GM04503 (cell line): ENCODE measurements at regions not wholly inside any gene's neighbourhood (a gene's known extent, or its start where the extent isn't known, plus 50 kb on each side); places are given as distances from the start of the nearest gene placed in this dataset.

ENCODE experiments used
- DNase-seq: peaks from one replicate; pipeline ENCODE4 v3.0.0-alpha.2; 2012; ENCODE audit warnings: low read depth

DNA sequence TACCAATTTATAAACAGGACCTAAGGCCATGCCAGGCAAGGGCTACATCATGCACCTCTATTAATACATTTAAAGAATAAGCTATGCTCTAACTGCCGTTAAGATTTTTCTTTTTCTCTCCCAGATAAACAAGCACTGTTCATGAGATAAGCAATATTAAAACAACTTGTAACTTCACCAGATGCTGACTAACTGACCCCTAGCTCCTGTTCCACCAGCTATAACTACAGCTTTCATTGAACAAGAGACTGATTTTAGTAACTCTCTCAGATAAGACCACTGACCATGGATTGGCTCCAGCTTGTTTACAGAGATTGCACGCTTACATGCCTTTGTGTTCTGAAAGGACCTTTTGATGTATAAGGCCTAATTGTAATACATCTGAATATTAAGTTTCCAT lies 540.7 kb upstream of the NECTIN3 start:
- no peak for DNase-seq

DNA sequence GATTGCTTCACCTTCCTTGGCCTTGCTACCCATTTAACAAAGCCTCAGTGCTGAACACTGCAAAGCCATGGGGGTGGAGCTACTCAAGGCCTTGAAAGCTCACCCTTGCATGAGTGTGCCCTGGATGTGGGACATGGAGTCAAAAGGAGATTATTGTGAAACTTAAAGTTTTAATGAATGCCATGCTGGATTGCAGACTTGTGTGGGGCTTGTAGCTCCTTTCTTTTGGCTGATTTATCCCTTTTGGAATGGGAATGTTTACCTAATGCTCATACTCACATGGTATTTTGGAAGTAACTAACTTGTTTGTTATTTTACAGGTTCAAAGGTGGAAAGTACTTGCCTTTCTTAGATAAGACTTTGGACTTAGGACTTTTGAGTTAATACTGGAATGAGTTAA lies 538.5 kb upstream of the NECTIN3 start:
- no peak for DNase-seq

DNA sequence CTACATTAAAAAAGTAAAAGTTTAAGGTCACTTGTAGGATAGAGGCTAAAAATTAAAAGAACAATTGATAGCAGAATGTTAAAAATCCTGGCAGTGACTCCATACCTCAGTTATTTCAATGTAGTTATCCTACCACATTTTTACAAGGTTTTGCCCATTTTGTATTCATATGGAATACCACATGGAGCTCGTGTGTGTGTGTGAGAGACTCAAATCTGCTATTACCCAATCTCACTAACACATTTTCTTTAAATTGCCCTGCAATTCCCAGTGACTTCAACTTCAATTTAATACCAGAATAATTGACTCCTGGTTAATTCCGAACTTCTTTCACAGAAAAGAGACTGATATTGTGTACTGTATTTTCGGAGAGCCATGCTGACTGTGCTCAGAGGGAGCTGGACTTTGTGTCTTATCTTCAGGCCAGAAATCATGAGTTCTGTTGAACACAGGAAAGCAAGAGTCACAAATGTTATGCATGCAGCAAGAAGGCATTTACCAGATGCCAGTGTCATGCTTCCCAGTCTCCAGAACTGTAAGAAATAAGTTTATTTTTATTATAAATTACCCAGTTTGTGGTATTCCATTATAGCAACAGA lies 529.0 kb upstream of the NECTIN3 start:
- DNase-seq, result no peak

DNA sequence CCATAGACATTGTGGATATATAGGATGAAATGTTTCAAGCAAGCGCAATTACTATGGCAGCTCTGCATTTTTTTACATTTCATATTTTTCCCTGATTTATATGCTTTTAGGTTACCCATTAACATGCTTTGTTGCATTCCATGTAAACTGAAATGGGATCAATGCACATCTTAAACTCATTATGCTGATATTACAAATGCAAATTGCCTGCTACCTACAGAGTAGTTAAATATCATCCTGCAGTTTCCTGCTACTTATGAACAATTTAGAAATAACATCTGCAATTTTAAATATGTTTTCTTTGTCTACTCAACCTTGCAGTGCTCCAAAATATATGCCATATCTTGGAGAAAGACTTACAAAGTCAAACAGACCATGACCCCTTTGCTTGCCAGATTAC lies 526.9 kb upstream of the NECTIN3 start:
- DNase-seq, result no peak

DNA sequence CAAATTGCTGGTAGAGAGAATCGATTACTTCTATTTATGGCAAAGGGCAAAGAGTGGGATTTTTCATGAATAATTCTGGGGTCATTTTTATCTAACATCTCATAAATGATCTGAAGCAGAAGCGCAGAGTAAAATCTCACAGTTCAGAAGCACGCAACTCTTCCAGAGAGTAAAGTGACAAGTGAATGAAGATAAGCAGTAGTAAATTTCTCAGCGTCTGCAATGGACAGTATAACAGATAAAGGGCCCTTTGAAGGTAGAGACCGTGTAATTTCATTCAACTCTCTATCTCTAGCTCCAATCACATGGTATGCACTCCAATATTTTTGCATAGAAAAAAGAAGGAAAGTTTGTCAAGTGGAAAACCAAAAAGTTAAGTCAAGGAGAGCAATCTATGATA lies 521.1 kb upstream of the NECTIN3 start:
- DNase-seq, result no peak

DNA sequence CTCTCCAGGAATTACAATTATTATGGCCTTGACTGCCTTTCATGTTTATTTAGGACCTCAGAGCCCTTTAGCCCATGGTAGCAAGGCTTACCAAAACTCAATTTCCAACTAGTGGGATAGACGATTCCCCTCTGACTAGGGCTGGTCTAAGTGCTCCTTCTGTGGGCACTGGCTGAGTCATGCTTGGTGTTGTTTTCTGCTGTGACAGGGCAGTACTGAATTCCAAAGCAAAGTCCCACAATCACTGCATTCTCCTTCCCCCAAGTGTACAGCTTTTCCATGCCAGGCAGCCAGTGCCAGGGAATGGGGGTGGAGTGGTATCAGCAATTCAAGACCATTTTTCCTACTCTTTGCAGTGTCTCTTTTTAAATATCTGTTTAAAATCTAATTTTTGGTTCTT lies 509.0 kb upstream of the NECTIN3 start:
- DNase-seq, result no peak

DNA sequence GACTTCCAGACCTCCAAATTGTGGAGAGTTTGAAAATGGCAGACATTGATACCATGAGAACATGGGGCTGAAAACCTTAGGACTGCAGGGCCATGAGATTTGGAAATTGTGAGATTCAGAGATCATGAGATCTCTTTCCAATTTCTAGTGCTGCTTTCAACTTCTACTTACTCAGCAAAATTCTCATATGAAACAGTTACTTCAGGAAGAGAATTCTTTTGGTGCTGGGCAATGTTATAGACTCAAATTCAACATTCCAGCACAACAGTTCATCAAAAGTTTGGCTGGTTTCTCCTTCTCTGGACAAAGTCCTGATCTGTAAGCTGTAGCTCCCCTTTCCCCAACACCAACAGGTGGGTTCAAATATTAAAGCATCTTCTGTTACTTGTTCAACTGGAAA lies 506.9 kb upstream of the NECTIN3 start:
- DNase-seq, result no peak

DNA sequence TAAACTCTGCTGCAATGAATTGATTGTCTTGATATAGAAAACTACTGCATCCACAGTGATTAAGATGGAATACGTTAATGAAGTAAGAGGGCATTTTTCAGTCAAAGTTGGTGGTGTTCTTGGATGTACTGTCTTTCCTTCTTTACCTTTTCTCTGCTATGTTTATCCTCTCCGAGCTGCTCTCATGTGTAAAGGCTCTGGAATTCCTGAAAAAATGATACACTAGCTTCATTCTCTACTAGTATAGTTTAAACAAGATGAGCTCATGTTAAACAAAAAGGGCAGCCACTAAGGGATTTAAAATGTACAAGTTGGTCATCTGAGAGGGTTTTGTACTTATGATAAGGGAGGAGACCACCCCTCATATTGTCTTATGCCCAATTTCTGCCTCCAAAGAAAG lies 504.6 kb upstream of the NECTIN3 start:
- no peak for DNase-seq

DNA sequence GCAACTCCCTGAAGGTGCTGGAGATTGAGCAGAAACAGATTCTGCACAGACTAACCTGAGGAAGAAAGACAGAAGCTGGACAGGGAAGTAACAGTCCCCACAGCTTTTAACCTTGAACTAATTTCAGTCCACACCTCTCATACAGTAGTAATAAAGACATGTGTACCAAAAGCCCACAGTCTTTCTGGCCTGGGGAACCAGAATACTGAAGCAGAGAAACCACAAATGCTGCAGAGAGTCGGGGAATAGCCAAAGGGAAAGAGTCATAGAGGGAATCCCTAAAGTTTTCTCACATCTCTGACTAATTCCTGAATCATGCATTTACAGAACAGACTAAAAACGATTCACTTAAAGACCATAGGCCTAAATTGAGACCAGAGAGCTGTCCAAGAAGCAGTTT lies 503.4 kb upstream of the NECTIN3 start:
- DNase-seq, result peak; percentile 76

DNA sequence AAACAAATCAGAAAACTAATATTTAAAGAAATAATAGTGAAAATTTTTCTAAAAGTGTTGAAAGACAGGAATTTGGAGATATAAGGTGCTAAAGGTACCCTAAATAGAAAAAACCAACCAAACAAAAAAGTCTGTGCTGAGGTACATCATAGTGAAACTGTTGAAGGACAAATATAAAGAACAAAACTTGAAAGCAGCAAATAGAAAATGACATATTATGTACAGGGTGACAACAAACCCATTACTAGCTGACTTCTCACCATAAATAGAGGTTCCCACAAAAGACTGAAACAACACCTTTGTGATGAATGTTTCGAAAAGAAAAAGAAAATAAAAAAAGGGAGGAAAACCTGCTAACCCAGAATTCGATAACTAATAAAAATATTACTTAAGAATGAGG lies 502.5 kb upstream of the NECTIN3 start:
- no peak for DNase-seq

DNA sequence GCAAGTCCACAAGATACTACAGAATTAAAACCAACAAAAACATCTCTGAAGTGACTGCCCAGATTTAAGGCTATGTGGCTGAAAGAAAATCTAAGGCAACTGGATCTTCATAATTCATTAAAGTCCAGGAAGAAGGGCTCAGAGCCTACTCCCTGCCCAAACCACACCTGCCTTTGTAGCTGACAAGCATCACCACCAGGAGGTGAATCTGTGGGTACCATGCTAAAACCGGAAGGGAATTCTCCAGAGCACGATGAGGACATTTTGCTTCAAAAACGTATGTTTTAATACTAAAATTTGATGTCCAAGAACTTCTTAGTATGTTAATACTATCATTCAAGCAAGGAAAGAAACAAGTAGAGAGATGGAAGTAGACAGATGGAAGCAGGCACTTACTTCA lies 495.9 kb upstream of the NECTIN3 start:
- no peak for DNase-seq

DNA sequence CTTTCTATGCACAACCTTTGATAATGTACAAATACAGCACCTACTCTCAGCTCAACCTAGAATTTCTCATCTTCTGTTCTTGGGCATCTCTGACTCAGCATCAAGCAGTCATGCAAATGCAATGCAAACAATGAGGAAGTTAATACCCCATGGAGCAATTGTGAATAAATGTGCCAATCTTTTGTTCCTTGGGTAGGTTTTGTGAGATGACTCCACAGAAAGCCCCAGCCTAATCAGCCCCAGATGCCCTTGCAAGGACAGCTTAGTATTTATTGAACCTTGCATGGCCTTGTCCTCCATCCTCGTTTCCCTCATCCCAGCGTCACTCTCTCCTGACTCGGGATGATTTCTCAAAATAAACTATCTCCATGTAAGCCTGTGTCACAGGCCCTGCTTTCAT lies 494.7 kb upstream of the NECTIN3 start:
- peak; percentile 98 for DNase-seq

DNA sequence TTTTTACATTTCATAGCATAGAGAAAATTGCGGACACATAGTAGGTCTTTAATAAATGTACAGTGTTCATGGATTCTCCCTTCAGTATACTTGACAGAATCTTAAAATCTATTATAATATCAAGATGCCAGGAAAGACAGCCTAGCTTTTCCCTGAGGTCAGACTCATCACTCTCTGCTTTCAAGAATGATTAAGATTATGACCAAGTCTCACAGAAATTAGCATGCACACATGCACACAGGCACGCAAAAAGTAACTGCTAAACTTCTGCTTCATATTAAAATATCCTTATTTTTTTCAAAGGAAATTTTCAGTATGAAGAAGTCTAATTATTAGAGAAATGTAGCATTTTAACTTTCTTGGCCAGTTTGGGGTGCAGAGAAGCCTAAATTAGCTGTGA lies 493.8 kb upstream of the NECTIN3 start:
- DNase-seq, result peak; percentile 41

DNA sequence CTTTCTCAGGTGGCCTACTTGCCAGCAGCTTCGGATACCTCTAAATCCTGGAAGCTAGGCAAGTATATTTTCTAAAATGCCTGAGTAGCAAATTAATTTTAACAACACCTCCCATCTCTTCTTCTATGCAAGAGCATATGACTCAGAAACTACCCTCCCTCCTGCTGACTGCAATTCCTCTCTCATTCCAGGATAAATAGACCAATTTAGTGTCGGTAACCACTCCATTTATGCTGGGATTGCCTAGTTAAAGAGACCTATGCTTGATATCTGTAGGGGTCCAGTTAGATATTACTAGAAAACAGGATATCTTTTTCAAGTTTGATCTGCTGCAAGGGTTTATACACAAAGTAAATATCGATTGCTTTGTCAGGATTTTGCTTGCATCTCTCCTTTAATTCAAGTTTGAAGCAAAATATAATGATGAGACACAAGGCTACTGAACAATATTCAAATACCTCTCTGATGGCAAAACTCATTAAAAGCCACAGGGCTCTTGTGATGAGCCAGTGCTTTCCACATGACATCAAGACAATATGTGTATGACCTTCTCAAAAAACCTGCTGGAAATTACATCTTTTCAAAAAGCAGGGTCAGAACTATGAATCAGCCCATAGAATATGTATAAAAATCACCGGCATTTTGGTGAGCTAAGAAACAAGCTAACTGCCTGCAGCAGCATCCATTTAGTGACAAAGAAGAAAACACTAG lies 491.6 kb upstream of the NECTIN3 start:
- DNase-seq, result peak; percentile 32

DNA sequence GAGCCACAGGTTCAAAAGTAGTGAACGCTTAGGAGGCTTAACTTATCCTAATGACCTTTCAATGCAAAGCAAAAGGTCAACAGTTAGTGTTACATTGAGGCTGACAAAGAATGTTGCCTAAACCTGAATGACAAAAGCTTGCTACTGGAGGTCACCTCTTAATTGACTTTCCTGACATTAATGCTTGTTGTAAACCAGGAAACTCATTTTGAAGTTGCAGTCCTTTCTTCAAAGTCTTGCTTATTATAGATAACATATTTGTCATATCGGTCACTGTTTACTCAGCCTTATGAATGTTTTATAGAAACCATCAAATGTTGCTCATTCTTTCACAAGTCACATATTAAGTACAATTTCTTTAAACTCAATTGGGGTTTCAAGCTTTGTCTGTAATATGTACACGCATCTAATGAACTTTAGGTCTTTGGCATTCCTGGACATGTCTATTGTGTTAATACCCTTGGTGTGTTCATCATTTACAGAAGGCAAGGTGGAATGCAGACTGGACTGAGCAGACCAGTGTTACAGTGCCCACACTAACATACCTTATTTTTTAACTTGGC lies 488.2 kb upstream of the NECTIN3 start:
- DNase-seq, result no peak

DNA sequence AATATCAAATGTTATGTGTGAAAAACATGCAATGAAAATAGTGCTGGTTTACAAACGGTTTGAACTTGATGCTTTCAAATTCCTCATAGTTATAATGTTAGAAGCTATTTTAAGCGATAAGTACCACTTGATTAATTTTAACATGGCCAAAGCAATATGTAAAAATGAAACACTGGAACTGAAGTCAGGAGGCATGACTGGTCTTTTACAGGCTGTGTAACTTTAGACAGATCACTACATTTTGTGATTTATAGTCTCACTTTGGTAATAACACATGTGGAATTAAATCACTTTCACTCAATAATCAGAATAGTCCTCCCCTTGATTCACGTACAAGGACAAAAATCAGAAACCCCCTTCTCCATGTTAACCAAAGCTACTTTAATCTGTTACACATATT lies 482.7 kb upstream of the NECTIN3 start:
- DNase-seq, result no peak

DNA sequence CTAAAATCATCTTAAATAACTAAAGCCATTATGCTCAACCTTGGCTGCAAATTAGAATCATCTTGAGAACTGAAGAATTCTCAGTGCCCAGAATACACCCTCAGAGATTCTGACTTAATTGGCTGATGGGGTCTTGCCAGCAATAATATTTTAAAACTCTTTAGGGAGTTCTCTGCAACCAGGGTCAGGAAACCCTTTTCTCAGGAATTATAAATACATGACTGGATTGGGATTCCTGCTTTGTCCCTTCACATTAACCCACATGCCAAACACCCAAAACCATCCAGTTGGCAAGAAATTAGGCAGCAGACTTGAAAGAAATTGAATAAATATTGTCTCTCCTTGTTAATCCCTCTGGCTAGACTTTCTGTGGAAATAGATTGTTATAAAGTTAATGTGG lies 482.3 kb upstream of the NECTIN3 start:
- DNase-seq, result peak; percentile 53

DNA sequence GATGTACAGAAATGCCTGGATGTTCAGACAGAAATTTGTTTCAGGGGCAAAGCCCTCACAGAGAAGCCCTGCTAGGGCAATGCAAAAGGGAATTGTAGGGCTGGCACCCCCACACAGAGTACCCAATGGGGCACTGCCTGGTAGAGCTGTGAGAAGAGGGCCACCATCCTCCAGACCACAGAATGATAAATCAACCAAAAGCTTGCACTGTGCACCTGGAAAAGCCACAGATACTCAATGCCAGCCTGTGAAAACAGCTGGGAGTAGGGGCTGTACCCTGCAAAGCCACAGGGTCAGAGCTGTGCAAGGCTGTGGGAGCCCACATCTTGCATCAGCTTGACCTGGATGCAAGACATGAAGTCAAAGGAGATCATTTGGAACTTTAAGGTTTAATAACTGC lies 477.9 kb upstream of the NECTIN3 start:
- no peak for DNase-seq

DNA sequence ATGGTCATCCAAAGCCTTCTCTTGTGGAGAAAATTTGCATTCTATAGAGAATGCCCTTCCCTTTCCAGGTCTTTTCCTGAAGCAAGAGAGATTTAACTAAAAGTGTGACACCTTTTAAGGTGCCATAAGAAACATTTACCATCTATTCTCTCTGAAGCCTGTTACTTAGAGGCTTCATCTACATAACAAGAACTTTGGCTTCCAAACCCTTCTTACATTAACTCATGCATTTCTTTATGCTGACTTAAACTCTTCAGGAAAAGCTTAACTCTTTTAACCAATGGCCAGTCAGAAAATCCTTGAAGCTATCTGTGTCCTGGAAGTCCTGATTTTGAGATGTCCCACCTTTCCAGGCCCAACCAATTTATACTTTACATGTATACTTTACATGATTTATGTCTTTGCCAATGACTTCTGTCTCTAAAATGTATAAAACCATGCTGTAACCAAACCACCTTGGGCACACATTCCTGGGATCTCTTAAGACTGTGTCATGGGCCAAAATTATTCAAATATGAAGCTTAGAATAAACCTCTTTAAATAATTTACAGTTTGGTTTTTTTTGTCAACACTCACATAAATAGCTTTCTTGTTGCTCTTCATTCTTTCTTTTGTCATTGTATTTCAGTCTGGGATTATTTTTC lies 472.6 kb upstream of the NECTIN3 start:
- peak; percentile 57 for DNase-seq

DNA sequence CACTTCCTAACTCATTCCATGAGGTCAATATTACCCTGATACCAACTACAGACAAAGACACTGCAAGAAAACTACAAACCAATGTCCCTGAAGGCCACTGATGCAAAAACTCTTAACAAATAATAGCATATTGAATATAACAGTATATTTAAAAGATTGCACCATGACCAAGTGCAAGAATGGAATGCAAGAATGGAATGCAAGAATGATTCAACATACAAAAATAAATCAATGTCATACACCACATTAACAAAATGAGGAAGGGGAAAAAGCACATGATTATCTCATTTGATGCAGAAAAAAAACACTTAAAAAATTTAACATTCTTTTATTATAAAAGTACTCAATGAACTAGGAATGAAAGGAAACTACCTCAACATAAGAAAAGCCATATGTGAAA lies 463.1 kb upstream of the NECTIN3 start:
- DNase-seq, result no peak

DNA sequence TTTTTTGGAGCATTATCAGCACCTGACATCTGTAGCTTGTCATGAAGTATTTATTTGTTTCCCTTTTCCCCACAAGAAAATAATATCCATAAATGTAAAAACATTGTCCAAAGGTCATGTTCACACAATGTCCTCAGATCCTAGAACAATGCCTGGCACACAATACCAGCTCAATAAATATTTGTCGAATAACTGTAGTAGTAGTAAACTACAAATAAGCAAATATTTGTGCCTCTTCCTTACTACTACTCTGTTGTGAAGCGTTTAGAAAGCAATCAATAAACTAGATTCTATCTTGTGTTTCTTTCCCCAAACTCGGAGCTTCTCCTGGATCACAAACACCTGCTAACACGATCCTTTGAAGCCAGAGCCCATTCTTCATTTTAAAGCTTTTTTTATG lies 459.6 kb upstream of the NECTIN3 start:
- DNase-seq, result no peak

DNA sequence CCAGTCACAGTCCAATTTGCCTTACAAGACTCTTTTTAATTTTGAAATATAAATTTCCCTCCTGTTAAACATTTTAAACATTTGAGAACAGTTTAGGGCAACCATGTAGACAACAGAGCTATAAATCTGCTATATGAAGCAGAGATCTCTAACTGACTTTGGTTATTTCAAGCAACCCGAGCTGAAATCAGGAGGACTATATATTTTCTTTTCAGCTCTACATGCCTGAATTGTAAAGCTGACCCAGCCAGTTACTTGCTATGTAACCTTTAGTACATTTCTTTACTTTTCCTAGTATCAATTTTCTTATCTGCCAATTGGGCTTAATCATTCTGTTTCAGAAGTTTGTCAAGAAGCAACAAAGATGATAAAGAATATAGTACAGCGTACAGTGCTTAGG lies 457.4 kb upstream of the NECTIN3 start:
- DNase-seq, result no peak

DNA sequence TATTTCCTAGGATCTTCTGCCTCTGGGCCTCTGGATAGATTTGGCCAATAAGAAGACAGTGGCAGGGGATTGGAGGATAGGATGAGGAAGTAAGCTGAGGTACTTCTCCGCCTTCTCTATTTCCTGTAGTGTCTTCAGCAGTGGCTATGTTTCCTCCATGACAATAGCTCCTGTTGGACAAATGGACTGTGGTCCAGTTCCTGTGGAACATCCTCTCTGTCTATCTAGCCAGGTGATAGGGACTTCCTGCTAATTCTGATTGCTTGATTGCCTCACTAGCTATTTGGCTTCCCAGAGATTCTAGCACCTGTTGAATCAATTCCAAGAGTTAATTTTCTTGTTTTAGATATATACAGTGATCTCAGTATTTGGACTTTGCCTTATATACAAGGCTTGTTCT lies 456.2 kb upstream of the NECTIN3 start:
- no peak for DNase-seq
